NOMO-1 treated with DMSO at 0.1 percent for 48 hours (cell line): ENCODE measurements at regions not wholly inside any gene's neighbourhood (a gene's known extent, or its start where the extent isn't known, plus 50 kb on each side); places are given as distances from the start of the nearest gene placed in this dataset.
"Not testable (repeated sequence)": the region's sequence is repeated elsewhere in the genome, so short reads cannot be mapped to it uniquely, and the experiment has no call there.

ENCODE experiments used
- DNase-seq: peaks from one replicate; lab custom pipeline; 2025; ENCODE audit not compliant: unreplicated experiment; lab: John Stamatoyannopoulos, UW

- no peak for DNase-seq
These were observed 81.1 kb downstream of the XRCC2 start for GRCh38 chr7:152594801-152595200.

GRCh38 chr7:152591976-152592375, 84.0 kb downstream of the XRCC2 start:
- no peak for DNase-seq

- no peak for DNase-seq
These were observed 85.5 kb downstream of the XRCC2 start for GRCh38 chr7:152590481-152590880.

GRCh38 chr7:152589821-152590220, 86.1 kb downstream of the XRCC2 start:
- not testable (repeated sequence) for DNase-seq

- DNase-seq: no peak
These were observed 87.6 kb downstream of the XRCC2 start for GRCh38 chr7:152588350-152588749.

DNA sequence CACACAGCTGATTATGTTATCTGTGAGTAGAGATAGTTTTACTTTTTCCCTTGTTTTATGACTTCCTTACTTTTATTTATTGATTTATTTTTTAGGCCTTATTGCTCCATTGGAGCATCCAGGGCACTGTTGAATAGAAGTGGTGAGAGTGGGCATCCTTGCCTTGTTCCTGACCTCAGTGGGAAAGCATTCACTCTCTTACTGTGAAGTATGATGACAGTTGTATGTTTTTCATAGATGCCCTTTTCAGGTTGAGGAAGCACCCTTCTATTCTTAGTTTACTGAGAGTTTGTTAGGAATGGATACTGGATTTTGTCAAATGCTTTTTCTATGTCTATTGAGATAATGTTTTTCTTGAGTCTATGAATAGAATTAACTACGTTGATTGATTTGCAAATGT, 88.6 kb downstream of the XRCC2 start:
- DNase-seq: no peak

- no peak for DNase-seq
These were observed 92.9 kb downstream of the XRCC2 start for GRCh38 chr7:152583006-152583405.

GRCh38 chr7:152579070-152579469, 96.9 kb downstream of the XRCC2 start:
- no peak for DNase-seq

DNA sequence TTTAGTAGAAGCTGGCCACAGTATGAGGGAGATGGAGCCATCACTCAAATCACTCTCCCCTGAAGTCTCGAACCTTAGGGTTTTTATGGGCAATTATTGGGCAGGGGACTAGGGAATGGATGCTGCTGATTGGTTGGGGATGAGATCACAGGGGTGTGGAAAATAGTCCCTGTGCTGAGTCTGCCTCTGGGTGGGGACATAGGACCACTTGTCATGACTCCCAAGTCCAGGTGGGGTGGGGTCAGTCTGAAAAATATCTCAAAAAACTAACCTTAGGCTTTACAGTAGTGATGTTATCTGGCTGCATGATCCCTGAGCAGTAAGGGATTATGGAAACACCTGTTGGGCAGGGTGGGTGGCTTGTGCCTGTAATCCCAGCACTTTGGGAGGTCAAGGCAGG, 98.6 kb downstream of the XRCC2 start:
- no peak for DNase-seq

GRCh38 chr7:152574892-152575548, 100.9 kb downstream of the XRCC2 start:
- no peak for DNase-seq

GRCh38 chr7:152573186-152573585, 102.8 kb downstream of the XRCC2 start:
- DNase-seq: not testable (repeated sequence)

DNA sequence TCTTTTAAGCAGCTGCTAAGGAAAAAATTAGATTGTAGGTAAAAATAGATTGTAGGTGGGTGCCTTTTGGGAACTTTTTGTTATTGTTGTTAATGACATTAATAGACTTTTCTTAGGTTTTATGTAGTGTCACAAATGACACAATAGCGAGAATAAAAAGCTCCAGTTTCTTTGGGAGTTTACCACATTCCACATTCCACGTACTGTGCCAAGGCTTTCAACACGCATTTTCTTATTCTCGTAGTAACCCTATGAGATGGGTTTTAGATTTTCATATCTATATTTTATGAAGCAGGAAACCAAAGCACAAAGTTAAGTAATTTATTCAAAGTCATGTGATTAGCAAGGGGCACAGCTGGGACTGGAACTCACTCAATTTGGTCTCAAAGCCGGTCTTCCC, 103.8 kb downstream of the XRCC2 start:
- no peak for DNase-seq

DNA sequence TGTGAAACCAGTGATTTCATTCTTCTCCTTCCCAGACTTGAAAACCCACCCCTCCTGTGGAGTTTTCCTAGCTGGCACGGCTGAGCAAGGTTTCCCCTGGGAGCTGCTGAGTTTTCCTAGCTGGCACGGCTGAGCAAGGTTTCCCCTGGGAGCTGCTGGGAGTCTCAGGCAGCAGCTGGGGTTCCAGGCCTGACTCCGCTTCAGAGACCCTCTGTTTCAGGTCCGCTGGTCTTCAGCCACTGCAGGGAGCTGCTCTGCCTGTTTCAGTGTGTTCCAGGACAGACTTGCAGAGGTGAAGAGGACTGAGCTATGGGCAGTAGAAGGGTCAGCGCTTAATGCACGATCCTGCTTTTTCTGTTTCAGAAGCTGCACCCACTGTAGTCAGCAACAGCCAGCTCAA, 104.9 kb downstream of the XRCC2 start:
- no peak for DNase-seq

DNA sequence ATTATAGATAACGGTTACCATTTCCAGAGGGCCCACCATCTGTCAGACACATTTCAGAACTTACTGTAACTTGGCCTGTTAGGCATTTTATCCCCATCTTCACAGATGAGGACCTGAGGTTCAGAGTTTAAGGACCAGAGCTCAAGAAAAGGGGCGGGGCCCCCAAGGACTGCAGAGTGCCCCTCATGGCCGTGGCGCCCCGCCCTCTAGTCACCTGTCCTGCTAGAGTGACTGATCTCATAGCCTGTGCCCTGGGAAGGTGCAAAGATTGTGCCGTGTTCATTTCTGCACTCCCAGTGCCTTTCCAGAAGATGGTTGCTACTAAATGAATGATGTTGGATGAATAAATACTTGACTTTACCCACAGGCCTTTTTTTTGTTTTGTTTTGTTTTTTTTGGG, 107.0 kb downstream of the XRCC2 start:
- DNase-seq: no peak

DNA sequence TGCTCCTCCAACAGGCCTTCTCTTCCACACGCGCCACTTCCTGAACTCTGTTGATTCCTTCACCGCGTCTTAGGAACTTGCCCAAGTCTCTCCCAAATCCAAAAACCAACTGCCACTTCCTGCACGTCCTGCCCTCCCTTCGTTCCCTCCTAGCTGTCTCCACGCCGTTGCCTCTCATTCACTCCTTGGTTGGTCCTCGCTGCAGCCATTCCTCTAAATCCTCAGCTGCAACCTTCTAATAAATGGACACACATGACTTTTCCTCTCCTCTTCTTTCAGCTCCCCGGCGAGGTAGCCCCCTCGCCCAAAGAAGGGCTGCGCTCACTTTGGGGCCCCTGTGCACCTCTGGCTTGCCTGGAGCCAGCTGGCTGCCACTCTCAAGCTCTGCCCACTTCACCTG, 110.2 kb downstream of the XRCC2 start:
- no peak for DNase-seq

DNA sequence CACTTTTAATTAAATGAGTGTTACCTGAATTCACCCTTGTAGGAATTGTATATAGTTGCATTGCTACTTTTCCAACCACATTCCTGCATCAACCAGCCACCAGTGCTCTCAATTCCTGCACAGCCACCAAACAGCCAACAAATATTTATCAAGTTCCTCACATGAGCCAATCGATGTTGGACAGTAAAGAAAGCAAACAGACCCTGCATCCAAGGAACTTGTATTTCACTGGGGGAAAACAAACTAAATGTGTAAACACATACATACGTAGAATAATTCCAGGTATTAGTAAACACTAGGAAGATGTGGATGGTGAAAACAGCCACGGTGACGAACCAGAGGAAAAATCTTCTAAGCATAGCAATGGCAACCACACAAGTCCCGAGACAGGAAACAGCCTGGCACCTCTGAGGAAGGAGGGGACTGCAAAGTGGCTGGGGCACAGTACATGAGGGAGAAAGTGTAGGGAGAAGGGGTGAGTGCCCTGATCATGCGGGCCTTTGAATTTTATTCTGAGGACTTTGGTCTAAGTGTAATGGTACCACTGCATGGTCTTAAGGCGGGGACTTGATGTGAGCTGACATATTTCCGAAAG, 111.2 kb downstream of the XRCC2 start:
- DNase-seq: no peak

DNA sequence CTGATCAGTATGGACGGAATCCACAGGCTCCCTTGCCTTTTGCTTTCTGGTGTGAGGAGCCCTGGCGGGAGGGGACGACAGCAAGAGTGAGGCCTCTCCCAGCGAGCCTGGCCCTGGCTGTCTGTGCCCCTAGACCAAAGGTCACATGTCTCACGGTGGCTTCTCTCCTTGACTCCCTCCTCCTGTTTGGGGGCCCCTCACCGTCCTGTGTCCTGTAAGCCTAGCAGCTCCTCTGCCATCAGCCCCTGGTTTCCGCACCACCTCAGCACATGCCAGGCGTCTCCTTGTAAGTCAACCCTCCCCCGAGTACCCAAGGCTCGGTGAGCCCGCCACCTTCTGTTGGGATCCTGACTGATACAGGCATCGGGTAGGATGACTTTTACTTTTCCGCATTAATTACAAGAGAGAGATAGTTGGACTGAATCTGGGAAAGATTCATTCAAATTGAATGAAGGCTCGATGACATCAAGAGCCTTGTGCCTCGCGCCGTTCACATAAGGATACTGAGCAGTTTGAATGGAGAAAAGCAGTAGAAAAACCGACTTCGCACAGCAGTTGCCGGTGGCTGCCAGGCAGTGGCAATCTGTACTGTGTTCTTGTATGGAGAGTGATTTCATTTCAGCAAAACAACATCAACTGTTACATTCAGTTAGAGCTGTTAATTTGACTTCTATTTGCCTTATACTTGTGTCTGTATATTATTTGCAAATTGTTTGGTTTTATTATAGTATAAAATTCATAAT, 119.8 kb downstream of the XRCC2 start:
- no peak for DNase-seq

DNA sequence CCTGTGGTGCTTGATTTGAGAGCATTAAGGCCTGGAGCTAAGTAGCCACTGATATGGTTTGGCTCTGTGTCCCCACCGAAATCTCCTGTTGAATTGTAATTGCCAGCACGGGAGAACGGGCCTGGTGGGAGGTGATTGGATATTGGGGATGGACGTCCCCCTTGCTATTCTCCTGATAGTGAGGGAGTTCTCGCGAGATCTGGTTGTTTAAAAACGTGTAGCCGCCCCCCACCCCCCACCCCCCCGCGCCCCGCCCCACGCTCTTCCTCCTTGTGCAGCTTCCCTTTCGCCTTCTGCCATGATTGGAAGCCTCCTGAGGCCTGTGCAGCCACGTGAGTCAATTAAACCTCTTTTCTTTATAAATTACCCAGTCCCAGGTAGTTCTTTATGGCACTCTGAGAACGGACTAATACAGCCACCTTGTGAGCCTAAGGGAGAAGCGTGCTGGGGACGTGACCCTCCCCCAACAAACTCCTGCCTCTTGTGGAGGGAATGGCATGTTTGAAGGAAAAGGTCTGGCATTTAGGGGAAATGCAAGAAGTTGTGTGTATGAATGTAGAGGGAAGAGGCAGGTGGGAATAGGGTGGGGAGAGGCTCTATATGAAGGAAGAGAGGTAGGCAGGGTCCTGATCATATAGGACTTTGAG, 118.0 kb upstream of the KMT2C start:
- no peak for DNase-seq

DNA sequence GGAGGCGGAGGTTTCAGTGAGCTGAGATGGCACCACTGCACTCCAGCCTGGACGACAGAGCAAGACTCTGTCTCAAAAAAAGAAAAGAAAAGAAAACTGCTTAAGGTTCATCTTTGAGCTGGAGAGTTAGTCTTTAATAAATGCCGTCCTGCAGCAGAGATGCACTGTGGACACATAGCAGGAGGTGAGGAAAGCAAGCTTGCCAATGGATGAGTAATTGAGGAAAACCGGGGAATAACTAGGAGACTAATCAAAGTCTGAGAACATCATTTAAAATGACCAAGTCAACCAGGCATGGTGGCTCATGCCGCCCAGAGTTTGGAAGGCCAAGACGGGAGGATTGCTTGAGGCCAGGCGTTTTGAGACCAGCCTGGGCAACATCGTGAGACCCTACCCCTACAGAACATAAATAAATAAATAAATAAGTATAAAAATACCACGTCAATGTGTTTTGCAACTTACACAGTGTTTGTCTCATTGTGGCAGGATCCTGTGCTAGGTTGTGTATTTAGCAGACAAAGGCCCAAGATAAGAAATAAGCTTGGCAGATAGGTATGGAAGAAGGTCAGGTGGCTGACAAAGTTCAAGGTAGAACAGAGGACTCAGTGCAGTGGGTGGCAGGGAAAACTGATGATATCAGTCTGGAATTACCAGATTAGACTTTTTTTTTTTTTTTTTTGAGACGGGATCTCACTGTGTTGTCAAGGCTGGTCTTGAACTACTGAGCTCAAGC, 115.7 kb upstream of the KMT2C start:
- no peak for DNase-seq

DNA sequence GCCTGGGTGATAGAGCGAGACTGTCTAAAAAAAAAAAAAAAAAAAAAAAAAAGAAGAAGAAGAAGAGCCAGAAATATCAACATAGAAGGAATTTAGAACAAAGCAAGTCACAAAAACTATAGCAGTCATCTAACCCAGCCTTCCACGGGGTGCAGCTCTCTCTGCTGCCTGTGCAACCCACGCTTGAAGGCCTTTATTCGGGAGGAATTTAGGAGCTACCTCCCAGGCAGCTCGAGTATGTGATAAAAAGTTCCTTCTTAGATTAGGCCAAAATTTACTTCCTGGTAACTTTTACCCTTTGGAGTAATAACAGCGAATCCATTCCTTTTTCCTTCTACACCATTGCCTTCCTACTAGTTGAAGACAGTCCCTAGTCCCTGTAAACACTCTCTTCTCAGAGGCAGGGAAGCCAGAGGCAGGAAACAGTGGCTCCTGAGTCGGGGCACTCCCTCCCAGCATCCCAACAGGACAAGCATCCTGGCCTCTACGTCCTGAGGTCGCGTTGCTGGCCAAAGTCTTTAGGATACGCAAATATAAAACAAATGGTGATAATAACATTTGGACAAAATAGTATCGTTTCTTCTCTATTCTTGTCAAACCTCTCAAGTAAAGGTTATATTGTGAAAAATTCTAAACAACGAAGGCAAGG, 109.3 kb upstream of the KMT2C start:
- DNase-seq: no peak

DNA sequence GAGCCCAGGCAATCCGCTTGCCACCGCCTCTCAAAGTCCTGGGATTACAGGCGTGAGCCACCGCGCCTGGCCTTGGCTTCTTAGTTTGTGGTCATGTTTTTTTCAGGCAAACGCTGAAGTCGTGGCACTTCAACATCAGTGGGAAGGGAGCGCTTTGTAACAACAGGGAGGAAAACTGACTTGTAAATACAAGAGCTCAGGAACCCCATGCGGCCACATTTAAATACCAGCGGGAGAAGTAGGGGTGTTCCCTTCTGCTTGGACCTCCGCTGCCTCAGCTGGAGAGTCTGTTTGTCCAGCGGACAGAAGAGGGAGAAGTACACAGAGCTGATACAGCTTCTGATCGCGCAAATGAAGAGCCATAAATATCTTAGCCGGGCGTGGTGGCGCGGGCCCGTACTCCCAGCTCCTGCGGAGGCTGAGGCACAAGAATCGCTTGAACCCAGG, 108.7 kb upstream of the KMT2C start:
- no peak for DNase-seq
